ENCODE measurements at regions not wholly inside any gene's neighbourhood (a gene's known extent, or its start where the extent isn't known, plus 50 kb on each side); places are given as distances from the start of the nearest gene placed in this dataset.

- TF ChIP-seq POLR2A (IDR thresholded peaks at IDR 0.05), result no peak
- TF ChIP-seq, protein P1, sequence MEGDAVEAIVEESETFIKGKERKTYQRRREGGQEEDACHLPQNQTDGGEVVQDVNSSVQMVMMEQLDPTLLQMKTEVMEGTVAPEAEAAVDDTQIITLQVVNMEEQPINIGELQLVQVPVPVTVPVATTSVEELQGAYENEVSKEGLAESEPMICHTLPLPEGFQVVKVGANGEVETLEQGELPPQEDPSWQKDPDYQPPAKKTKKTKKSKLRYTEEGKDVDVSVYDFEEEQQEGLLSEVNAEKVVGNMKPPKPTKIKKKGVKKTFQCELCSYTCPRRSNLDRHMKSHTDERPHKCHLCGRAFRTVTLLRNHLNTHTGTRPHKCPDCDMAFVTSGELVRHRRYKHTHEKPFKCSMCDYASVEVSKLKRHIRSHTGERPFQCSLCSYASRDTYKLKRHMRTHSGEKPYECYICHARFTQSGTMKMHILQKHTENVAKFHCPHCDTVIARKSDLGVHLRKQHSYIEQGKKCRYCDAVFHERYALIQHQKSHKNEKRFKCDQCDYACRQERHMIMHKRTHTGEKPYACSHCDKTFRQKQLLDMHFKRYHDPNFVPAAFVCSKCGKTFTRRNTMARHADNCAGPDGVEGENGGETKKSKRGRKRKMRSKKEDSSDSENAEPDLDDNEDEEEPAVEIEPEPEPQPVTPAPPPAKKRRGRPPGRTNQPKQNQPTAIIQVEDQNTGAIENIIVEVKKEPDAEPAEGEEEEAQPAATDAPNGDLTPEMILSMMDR (IDR thresholded peaks at IDR 0.05), result no peak
- TF ChIP-seq POLR2AphosphoS5 (IDR thresholded peaks at IDR 0.05), result no peak
Observed at GRCh38 chr13:89816404-89816803, 1531.1 kb upstream of the MIR17HG start.

Measured in gastroesophageal sphincter (tissue), 3 donors.